GM18868 (cell line): ENCODE measurements at regions not wholly inside any gene's neighbourhood (a gene's known extent, or its start where the extent isn't known, plus 50 kb on each side); places are given as distances from the start of the nearest gene placed in this dataset.

Experiments used
- ATAC-seq: cut with Tn5 transposase; IDR thresholded peaks from one replicate; pipeline ENCODE4 v1.9.1; 2021; ENCODE audit warnings: mild to moderate bottlenecking, moderate library complexity; ENCODE audit not compliant: unreplicated experiment

DNA sequence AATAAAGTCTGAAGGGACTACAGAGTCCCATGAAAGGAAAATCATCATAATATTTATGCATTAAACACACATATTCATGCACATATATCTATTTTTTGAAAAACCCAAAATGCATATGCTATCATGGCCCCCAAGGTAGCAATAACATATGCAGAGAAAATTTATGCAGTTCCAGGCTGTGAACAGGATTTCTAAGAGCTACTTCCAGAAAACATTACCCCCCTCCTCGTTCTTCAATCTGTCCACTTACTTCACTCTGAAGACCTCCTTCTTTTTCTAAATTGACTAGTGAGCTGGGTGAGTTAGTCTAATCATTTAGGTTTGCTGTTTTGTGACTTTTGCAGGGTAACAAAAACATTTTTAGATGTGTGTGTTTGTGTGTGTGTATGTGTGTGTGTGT, 376.4 kb upstream of the ZEB2 start:
- ATAC-seq: no peak

DNA sequence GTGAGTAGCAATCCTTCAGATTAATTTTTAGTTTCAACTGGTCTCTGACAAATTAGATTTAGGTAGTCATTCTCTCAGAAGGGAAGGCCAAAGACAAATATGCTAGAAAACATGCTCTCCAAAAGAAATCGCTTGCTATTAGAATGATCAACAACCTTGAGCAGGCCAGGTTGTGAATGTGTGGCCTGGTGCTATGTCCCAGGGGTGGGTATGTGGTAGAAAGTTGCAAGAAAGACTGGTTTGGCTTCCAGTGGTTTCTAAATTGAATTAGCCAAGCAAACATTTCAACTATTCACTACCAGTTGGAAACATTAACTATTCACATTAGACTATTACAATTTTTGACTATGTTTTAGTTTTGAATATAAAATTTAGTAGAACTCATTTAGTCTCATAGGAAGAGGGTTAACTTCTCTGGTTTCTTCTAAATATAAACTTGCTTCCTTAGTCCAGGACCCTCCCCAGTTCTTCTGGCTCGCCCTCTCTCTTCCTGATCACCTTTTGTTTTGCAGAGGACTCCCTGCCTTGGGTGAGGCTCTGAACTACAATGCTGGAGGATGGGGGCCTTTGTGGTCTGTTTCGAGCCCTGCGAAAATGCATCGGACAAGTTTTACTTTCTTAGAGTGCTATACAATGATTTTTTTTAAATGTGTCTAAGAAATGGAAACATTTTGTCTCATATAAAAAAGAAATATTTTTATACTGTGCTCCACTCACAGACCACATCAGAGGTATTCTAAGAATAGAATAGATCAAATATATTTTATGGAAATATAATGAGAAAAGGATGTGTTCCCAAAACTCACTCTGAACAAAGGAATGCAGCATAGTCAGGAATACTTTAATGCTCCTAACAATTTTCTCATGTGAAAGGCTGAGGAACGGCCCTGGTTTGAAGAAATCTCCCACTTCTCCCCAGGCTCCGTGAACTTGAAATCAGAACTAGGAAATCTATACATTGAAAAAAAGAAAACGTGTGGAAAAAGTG, 375.0 kb upstream of the ZEB2 start:
- ATAC-seq: no peak

DNA sequence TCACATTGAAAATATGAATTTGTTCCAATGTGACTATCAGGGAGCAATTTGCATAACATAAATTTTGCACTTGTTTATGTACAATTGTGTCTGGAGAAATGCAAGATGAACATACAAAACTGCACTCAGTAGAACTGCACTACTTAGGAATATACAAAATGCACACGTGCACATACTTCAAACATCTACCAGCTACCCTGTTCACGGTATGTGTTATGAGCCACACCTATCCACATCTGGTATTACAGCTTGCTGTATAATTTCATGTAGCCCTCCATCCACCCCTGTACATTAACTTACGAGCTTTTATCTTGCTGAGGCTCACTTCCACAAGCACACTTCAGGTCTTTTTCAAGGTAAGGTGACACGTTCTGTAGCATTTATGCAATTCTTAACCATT, 373.5 kb upstream of the ZEB2 start:
- ATAC-seq: no peak

DNA sequence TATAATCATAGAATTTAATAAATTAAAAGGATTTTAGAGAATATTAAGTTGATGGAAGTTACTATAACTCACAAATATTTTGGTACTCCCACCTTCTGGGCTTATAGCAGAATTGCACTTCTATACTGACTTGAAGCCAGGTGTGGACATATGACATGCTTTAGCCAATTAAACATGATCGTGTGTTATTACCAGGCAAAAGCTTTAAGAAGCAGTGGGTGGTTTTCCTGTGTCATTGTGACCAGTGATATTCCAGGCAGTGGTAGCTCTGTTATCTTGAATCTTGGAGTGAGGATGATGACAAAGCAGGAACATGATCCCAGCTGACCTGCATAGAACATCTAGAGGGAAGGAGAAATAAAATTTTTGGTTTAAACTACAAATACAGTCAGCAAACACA, 370.9 kb upstream of the ZEB2 start:
- peak; percentile 76 for ATAC-seq

DNA sequence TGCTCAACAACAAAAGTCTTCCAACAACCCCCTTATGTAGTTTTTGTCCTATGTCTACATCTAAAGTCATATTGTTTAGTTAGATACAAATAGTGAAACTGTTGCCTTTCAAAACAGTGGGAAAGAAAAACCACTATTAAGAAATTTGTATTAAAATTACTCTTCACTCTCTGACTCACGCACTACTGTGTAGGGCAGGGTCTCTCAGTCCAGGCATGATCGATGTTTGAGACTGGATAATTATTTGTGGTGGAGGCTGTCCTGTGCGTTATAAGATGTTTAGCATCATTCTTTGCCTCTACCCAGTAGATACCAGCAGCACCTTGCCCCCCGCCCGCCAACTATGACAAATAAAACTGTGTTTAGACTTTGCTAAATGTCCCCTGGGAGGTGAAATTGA, 369.4 kb upstream of the ZEB2 start:
- ATAC-seq: no peak

DNA sequence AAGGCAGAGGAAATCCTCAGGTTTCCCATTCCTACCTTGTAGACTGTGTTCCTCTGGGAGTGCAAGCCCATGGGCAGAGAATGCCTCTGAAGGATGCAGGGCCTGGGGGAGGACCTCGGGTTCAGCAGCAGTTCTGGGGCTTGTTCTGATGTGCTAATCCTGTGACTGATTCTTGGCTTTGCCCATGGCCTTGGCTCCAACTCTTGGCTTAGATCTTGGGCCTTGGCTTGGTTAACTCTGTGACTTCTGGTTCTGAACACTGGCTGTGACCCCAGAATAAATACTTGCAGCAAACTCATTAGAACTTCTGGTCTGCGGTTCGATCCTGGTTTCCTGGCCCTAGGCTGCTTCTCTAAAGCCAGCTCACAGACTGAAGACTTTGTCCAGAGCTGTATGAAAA, 366.9 kb upstream of the ZEB2 start:
- no peak for ATAC-seq

DNA sequence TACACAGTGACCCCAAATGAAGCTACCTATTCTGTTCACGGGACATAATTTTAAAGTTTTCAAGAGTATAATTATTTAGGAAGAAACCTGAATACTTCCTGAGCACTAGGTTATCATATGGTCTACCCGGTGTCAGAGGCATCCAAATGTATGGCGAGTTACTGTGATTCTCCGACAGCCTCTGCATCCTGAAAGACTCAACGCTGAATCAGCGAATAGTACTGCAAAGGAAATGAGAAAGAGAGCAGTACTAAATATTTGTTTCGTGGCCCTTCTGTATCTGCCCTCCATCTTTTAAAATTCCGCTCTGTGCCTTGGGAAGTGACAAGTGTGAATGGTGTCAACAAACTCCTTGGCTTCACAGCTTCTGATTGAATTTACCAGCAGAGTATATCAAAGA, 358.0 kb upstream of the ZEB2 start:
- no peak for ATAC-seq

DNA sequence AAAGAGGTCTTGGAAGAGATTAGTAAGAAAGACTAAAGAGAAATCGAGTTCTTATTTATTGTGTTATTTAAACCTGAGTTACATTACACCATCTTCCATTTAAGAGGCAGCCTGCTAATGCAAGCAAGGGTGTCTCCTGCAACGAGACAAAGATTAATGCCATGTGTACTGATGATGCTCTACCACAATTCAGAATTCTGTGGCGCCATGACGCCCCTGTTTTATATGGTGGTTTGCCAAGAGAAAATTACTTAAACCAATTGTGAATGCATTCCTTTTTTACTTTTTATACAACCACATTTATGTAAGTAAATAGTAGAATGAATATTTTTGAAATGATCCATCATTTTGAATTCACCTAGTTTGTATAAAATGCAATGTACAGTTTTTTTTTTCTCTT, 356.1 kb upstream of the ZEB2 start:
- no peak for ATAC-seq

DNA sequence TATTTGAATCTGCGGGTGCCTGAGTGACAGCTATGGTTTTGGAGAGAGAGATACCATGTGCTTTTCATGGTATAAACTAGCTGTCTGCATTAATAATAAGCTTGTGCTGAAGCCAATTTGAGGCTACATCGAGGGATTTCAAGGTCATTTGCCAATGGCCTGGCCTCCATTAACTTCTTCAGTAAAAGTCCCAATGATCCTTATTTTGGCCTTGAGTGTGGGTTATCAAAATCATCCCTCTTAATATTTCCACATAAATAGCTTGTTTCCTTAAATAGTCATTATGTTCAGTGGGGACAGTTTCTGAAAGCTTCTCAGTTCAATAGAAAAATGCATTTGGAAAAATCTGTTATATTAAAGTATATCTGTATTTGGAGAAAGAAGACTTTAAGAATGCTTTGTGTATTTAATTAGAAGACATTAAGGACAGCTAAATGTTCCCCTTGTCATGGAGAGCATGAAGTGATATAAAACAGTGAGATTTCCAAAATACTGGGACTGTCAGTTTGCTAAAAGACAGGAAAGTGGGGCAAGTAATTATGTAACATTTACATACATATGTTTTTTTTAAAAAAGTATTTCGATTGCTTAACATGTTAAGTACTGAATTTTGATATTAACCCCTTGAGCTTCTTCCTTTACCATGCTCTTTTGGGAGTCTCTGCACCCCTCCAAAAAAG, 355.5 kb upstream of the ZEB2 start:
- no peak for ATAC-seq

DNA sequence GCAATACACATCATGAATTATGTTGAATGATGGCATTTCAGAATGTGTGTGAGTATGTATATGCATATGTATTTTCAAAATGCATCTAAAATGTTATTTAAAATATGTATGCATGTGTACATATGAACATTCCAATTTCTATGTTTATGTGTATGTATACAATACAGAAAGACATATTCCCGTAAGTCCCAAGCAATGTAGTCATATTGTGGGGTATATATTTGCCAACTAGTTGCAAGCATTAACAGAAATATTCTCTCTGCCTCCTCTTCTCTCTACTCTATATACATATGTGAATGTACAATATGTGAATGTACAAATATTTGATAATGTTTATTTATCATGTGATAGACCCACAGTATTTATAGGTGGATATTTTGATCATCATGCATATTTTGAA, 345.8 kb upstream of the ZEB2 start:
- ATAC-seq: no peak

DNA sequence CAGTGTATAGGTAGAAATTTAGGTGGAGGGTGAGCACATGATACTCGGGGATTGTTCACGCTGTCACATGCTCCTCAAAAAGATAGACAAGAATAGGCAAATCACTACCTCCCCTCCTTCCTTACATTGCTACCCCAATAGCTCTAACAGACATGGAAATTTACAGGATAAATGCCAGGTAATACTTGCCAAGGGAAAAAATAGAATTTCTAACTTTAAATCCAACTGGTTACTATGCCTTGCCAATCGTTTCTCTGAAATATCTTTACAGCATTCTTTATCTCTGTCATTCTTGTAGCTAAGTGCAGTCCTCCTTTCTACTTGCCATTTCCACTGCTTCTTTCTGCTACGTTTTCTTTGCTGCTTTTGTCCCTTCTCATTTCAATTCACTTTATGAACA, 339.8 kb upstream of the ZEB2 start:
- ATAC-seq: no peak

DNA sequence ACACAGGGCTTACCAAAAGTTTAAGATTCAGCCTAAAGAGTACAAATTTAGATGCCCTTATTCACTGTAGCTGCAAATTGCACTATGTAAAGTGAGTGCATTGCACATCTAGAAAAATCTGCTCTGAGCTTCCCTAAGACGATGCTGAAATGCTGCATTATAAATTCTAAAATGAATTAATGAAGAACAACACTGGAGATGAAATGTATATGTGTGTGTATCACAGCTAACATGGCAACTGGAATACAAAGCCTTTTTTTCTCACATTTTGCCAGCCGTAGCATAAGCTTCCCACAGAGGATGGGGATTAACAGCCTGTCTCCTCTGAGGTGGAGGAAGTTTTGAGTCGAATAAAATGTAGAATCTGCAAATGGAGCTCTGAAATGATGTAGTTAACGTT, 338.3 kb upstream of the ZEB2 start:
- ATAC-seq: no peak

DNA sequence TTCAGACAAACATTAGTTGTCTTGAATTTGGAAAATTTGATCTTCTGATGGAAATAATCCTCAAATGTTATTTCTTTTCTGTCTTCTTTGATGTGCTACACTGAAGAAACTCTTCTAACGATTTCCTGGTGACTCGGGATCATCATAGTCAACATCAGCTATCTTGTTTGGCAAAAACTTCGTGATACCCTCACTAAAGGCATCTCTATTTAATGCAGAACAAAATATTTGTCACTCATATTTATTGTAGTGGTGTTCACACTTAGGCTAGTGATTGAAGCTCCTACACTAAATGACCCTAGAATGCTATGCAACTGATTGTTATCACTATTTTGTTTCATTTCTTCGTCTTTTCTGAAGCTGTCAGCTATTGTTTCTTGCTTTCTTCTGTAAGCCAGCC, 334.7 kb upstream of the ZEB2 start:
- ATAC-seq: no peak

DNA sequence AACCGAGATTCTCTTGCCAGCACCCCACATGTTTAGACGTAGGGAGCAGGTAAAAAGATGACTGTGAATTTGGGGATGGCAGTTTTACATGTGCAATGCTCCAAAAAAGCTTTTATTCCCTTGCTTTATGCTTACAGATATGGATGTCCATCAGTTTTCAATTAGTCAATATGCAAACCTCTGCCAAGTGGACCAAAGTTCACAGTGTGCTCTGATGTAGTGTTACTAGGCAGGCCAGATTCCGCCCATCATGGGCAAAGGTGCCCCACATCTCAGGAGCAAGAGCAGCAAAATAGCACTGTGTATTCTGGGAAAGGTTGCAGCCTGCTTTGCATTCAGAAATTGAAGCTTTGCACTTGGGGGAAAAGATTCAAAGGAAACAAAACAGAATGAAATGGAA, 329.7 kb upstream of the ZEB2 start:
- ATAC-seq: no peak

DNA sequence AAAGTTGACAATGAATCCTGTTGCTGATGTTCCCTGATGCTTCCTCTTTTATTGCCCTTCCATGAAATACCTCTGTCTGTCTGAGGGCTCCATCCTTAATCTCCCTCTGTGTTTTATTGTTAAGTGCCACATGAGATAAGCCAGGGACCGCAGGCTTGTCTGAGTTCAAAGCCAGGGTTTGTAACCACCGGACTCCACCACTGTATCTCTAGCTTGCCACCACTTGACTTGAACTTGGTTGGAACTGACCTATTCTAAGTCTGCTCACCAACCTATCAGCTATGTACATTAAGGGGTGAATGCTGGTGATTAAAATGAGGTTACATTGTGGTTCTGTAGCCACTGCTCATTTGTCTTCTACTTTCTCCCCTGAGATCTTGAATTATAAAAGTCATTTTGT, 328.5 kb upstream of the ZEB2 start:
- no peak for ATAC-seq

DNA sequence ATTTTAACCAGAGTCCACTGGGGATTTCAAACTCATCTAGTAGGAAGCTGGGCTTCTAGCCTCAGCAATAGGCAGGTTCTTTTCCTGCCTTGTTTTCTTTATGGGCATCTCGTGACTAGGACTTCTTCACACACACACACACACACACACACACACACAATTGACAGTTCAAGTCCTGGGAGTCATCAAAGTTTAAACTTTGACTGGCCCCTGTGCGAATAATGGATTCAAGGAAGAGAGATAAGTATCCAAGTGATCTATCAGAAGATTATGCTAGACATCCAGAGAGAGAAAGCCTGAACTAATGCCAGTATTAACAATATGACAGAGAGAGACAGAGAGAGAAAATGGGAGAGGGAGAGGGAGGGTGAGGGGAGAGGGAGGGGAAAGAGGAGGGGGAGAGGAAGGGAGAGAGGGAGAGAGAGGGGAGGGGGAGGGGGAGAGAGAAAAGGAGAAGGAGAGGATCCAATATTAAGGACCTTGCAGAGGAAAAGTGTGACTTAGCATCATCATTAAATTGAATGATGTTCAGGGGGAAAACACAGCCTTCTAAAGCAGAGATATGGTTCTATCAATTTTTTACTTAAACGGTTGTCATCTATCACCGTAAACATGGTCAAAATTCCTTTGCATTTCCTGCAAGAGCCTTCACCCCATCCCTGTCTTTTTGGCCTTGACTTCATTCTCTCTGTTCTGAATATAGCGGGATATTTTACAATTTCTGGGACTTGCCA, 327.6 kb upstream of the ZEB2 start:
- ATAC-seq: no peak

DNA sequence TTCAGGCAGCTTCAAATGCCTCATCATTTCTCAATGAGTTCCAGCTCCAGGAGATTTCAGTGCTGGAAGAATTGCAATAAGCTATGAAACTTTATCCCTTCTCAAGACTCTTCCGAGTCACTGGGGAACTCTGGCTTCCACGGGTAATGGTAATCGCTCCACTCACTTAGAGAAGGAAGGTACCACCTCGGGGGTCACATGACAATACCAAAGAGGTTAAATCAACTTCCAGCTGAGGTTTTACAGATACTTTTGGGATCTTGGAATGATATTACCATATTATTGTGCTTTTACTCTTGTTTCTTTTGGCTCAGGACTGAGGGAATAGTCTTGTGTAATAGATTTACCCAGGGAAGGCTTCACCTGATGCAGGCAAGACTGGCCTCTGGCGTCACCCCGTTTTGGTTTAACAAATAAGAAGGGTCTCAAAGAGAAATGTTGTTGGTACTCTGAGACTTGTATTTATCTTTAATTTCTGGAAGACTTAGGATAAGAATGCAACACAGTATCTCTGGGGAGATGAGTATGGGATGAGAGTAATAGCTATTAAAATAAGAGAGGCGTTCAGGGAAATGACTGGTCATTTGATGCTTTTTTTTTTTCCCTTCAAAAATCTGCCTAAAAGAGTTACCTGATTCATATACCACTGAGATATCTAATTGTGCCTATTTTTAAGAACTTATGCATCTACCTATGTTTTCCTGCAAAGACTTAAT, 316.9 kb upstream of the ZEB2 start:
- no peak for ATAC-seq

DNA sequence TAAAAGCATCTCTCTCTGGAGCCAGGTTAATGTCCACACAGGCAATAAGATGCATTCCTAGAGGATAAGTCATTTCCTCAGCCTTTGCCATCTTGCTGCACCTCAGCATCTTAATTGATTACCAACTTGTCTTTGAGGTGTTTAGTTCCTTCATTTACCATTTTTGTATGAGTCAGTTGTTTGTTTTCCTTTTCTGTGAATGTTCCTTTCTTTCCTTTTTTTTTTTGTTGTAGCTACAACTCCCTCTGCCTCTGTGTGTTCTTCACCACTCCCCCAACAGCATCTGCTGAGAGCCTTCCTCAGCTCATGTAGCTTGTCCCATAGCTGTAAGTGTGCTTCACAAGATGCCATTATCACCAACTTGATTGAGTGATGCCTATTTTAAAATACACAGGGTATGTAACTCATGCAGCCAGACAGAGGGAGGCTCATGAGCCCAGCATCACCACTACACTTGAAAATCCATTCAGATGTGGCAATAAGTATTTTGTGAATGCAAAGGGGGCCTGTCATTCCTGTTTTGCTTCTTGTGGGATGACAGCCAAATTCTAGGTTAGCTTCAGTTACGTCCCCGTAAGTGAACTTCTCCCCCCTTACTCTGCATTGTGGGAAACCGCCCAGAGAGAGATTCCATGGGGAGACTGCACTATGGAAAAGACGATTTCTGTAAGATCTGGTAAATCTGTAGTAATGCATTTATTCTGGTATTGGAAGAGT, 315.9 kb upstream of the ZEB2 start:
- ATAC-seq: no peak

DNA sequence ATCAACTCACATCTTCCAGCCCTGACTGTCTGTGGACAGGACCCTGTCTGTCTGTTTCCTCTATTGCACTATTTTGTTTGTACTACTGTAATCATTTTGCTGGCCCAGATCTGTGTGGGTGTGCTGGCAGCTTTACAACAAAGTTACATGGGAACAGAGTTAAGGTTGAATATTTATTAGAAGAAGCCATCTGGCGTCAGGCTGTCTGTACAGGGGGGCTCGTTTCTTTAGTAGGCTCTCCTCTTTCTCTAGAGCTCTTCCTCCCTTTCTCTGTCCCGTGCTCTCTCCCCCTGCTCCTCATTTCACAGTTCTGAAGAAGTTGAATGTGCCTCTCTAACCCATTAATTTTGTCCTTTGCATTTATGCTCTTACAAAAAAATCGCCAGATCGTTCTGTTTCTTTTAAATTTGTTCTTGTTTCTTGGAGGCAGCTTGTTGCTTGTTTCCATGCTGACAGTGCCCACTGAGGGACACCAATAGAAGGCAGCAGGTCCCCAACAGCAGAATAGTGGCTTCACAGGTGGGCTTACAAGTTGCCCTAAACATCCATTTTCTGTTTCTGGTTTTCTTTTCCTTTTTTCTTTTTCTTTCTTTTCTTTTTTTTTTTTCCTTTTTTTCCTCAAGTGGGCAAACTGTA, 315.2 kb upstream of the ZEB2 start:
- ATAC-seq: no peak

DNA sequence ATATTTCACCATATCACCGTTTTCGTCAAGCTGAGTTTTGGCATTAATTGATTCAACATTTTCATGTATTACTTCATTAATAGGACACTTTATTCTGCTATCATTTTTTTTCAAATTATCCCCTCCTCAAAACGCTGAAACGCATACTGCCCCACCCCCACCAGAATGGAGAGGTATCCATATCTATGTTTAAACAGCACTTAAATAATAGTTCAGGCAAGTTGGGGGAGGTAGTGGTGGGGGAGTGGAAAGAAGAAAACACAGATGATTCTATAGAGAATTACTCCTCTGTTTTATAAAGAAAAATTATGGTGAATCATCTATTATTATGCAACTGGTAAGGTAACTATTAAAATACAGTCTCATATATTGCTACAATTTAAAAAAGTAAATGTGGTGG, 314.4 kb upstream of the ZEB2 start:
- no peak for ATAC-seq
